NCI-H748 (cell line): ENCODE measurements at regions not wholly inside any gene's neighbourhood (a gene's known extent, or its start where the extent isn't known, plus 50 kb on each side); places are given as distances from the start of the nearest gene placed in this dataset.
"Not testable (repeated sequence)": the region's sequence is repeated elsewhere in the genome, so short reads cannot be mapped to it uniquely, and the experiment has no call there.

Experiments
- DNase-seq: peaks from one replicate; lab custom pipeline; 2025; ENCODE audit not compliant: unreplicated experiment; lab: John Stamatoyannopoulos, UW

DNA sequence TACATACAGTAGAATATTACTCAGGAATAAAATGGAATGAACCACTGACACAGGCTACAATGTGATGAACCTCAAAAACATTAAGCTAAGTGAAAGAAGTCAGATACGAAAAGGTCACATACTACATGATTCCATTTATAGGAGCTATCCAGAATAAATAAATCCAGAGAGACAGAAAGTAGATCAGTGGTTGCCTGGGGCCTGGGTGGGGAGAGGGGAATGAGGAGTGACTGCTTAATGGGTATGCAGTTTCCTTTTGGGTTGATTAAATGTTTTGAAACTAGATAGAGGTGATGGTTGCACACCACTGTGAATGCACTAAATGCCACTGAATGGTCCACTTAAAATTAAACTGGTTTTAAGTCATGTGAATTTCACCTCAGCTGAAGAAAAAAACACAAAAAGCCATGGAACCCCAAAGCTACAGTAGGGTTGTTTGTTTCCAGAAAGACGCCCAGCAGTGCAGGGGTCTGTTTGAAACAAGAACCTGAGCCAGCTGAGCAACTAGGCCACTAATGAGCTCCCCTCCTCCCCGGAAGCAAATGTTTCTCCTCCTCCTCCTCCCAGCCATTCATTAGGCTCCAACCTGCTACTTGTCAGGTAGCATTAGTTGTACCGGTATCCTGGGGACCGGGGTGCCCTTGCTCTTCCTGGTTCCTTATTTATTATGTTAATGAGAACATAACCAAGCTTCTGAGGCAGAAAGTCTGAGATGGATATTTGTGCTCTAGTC, 168.4 kb downstream of the EVX1 start:
- DNase-seq, result peak; percentile 13

DNA sequence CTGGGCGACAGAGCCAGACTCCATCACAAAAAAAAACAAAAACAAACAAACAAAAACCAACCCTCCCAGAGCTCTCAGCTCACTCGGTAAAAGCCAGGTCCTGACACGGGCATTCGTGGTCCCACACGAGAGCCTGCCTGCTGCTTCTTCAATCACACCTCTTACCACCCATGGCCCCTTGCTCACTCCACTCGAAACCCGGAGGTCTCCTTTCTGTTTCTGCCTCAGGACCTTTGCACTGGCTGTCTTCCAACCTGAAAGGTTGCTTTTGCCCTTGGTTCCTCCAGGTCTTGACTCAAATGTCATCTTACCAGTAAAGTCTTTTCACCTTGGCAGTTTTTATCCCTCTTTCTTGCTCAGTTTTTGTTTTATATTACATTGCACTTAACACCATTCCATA, 169.6 kb downstream of the EVX1 start:
- no peak for DNase-seq

DNA sequence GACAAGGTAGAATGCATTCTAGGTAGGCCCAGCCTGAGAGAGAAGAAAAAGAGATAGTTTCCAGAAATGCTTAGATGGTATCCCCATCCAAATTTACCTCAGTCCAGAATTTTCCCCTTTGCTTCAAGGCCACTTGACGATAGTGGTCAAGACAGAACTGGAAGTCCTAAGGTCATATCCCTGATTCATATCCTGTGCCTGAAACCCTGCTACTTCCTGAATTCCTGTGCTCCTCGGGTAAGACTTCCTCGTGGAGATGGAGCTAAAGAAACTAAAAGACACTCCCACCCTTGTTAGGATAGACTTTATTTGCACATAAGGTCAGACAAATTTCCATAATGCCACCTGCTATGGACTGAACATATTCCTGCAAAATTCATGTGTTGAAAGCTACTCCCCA, 175.9 kb downstream of the EVX1 start:
- no peak for DNase-seq

DNA sequence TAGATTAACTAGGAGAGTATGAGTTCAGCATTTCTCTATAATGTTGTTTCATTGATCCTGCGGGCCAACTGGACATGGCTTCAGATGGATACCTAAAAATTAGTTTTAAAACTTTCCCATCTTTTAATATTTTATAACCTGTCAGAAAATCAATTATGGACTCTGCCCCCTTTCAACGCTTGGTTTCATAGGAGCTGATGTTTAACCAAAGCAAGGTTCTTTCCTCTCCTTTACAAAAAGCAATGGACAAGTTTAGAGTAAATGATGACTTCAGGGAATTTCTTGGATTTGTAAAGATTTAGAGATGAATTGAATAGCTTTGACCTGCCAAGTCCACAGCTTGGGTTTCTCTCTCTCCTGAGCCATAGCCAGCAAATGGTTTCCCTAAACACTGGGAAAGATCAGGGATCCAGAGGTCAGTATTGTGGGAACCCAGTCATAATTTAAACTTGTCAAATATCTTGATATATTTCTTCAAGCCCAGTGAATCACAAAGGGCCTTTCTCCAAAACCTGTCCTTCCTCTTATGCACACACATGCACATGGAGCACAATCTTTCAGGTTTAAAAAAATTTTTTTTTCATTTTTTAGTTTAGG, 177.1 kb downstream of the EVX1 start:
- DNase-seq, result no peak

DNA sequence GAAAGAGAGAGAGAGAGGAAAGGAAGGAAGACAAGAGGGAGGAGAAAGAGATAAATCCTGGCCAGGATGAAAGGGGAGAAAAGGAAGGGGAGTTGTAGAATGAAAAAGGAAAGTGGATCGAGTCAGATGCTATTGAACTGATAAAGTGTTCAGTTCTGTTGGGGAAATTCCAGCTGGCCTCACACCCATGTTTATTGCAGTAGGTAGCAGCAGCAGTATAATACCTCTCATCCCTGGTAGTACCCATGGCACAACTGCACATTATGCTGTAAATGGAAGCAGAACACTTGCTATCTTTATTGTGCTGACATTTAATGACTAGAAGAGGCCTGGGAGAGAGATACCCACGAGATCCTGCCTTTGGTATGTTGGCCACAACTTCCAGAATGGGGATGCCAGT, 178.1 kb downstream of the EVX1 start:
- DNase-seq, result no peak

DNA sequence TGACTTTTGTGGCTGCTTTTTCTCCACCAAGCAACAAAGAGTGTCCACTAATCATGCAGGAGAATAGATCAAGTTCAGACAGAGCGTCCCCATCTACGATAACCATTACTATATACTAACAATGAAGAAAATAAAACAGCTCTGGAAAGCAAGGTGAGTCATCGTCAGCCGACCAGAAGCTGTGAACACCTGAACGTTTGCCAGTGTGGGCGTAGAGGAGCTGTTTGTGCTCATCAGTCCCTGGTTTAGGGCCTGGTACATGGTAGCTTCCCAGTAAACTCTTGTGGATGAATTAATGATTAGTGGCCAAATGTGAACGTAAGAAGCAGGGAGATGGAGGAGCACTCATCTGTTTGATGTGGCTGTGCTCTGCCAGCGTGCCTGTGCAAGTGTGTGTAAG, 180.7 kb downstream of the EVX1 start:
- DNase-seq, result no peak

DNA sequence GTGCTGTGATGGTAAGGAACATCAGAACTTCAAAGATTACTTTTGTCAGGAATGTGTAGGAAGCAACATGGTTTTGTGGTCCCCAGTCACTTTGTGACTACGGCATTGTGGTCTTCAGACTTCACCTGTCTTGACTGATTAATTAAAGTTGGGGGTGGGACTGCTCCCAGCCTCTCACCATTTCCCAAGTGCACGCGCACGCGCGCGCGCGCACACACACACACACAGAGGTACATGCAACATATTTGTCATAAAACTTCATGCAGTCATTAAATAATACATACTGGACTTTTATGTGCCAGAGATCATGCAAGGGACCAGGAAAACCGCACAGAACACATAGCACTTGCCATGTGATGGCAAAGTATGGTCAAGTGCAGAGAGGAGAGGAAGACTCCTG, 181.2 kb downstream of the EVX1 start:
- DNase-seq, result no peak

DNA sequence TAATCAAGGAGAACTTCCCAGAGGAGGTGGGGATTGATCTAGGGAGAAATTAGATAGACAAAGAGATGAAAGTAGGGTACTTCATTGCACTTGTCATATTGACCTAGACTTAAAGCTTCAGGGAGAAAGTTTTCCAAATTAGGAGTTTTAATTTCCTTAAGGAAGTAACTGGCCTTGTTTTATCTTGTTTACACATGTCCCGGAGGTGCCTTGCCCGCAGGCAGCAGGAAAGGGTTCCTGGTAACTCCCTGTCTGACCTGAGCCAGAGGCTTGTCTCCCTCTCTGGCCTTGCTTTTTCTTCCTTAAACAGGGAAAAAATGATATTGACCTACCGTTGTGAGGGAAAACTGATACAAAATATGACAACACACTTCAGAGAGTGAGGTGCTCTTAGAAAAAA, 181.6 kb downstream of the EVX1 start:
- no peak for DNase-seq

DNA sequence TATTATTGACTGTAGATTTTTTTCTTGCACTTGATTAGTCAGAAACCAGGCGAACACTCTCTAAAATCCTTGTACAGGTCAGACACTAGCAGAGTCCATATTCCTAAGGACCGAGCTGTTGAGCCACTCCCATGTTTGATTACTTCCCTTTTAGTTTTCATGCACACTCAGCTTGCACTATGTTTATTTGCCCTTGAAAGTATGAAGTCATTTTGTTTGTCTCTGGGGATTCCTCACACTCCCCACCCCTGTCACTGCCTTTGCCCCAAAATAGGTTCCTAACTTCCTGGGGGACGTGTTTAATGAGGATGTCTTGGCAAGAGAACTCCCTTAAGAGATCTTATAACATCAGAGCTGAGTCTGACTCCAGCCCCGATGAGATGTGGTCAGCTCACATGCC, 182.1 kb downstream of the EVX1 start:
- no peak for DNase-seq

DNA sequence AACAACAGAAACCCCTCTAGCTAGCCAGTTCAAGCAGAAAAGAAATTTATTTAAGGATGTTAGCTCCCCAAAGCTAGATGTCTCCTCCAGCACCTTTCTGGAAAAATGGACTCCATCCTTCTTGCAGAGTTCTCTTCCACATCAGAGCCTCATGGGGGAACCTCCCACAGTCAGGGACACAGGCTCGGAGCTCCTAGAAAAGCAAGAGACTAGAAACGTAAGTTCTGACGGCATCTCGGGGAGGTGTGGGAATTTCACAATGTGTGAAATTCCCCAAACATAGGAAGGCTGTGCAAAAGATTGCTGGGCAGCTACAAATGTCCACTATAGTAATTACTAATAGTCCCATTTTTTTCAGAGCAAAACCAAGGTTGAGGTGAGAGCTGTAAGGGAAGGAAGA, 184.8 kb downstream of the EVX1 start:
- no peak for DNase-seq

DNA sequence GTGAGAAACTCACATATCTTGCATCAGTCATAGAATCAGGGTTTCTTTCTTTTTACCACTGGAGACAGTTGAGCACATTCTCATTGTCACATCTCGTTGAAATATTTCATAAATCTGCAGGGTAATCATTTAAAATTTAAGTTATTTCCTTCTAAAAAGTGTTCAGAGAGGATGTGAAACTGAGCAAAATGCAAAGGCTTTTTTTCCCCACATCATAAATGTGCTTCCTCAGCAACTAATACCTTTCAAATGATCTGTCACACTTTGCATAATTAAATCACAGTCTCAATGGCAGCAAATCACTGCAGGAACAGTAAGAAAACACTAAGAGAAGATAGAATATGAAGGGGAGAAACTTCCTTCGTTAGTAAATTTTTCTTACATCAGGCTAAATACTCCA, 187.5 kb downstream of the EVX1 start:
- DNase-seq, result no peak

DNA sequence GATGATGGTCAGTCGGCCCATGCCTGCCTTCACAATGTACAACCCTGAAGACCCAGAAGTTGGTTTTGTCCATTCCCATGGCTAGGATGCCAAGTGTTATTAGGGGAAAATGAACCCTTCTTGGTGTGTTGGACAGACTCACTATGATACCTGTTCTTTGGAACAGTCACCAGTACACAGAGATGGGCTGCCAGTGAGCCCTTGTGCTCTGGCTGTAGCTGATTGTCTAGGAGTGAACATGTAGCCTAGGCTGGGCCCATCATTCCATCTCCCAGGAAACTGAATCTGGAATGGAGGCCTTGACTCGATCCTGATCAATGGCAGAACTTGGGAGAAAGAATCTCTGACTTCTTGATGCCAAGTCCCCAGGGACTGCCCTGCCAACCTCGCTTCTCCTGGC, 188.9 kb downstream of the EVX1 start:
- DNase-seq, result no peak

DNA sequence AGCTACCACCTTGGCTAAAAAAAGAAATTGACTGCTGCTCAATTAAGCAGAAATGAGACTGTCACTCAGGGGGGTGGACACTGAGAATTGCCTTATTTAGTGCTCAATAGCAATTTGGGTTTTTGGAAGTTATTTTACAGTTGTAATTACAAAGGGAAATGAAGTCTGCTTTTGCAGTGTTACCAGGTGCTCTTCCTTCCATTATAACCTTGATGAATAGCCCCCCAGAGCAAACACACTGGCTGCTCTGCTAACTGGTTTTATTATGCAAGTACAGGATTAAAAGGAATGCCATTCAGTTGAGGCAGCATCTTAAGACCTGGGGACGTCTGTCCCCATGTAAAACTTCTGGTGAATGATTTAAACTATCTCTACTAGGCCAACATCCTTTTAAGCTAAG, 191.0 kb downstream of the EVX1 start:
- no peak for DNase-seq

DNA sequence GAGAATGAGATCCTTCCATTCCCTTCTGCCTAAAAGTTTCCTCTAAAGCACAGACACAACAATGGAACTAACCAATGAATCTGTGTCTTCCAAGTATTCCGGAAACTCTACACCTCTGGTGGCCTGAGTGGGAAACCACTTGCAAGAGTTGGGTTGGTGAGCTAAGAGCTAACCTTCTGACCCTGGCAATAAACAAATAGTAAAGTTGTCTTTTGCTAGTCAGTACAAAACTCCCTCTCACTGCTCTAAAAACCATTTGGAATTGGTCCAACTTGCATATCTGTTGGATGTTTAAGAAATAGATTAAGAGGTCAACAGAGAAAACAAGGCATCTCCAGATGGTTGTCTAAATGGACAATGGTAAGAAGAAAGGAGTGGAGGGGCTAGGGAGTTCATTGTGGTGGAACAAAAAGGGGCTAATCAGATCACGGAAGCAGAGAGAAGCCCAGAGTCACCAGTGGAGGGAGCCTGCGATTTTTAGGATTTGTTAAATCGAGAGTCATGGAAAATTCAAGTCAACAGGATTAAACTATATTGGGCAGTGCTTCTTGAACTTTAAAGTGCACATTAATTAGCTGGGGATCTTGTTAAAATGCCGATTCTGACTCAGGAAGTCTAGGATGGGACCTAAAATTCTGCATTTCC, 192.3 kb downstream of the EVX1 start:
- DNase-seq, result peak; percentile 18

DNA sequence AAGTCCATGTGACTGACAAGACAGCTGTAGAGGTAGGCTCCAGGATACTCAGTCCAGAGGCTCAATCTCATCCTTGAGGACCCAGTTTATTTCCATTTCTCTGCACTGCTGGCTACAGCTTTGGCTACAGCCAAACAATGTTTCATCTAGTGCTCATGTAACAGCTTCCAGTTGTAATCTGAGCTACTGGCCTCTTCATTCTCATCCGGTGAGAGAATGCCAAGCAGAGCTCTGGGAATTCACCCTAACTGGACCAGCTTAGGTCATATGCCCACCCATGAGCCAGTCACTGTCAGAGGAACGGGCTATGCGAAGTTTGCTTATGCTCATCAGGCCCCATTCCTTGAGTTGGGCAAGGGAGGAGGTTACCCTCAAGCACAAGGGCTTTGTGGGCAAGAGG, 192.9 kb downstream of the EVX1 start:
- DNase-seq, result no peak

DNA sequence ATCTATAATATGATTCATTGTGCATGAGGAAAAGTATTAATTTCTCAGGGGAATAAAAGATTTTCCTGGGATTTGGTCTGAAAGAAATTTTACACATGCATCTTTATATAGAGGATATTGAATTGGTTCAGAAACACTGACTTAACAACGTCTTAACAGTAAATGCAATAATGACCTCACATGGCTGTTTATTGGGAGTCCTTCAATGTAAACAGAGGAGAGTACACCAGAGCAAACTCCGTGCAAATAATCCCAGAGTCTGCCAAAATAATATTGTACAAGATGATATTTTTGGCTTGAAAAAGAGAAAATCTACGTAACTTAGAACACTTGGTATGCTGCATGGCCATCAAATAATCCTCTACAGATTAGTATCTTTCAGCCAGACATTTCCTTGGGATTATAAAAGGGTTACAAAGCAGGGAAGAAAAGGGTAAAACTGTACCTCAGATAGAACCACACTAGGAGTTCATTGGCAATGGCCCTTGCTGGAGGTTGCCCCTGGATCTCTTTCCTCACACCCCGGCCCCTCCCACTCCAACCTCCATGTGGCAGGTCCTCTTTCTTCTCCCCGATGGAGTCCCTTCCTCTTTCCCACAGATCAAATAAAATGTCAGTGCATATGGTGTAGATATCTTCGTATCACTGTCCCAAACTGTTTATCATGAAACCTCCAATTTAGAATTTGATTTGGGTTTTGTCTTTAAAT, 196.4 kb downstream of the EVX1 start:
- no peak for DNase-seq

DNA sequence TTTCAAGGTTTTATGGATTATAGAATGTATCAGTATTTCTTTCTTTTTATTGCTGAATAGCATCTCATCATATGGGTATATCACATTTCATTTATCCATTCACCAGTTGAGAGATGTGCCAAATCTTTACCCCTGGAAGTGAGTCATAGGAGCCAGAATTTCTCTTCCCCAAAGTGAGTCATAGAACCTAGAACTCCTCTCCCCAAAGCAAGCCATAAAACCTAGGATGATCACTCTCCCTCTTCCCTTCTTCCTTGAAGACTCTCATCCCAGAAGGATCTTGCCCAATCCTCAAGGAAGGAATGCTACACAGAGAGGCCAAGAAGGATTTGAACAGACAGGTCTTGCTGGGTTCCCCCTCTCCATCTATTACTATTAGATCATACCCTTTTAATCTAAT, 199.9 kb downstream of the EVX1 start:
- DNase-seq, result no peak

DNA sequence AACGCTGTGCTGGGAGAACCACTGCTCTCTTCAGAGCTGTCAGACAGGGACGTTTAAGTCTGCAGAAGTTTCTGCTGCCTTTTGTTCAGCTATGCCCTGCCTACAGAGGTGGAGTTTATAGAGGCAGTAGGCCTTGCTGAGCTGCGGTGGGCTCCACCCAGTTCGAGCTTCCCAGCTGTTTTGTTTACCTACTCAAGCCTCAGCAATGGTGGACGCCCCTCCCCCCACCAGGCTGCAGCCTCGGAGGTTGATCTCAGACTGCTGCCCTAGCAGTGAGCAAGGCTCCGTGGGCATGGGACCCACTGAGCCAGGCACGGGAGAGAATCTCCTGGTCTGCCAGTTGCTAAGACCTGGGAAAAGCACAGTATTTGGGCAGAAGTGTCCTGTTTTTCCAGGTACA, 206.4 kb downstream of the EVX1 start:
- peak; percentile 62 for DNase-seq

DNA sequence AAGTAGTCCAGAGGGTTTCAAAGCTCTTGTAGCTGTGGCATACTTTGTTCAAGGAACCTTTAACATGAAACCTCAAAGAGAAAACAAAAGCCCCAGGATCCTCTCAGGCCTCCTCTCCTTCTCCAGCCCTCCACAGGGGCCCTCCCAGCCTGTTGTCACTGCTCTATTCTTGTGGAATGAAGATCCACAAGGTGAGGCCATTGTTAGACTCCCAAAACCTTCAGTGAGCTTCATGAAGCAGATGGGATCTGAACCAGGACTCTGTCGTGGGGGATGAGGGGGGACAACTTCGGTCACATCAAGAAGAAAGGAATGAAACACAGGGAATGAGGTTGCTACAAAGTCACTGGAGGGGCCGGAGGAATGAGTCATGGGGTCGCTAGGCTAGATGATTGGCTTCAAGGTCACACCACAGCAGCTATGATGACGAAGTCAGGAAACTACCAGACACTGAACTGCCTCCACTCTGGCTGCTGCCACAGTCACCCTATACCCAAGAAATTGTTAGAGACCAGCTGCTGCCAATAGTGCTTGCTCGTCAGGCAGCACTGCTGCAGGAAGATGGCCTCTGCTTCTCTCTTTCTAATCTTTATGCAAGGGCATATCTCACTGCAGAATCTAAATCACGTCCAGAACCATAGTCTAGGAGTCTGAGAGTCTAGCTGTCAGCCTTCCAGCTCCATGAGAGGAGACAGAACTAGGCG, 208.8 kb downstream of the HIBADH start:
- no peak for DNase-seq

DNA sequence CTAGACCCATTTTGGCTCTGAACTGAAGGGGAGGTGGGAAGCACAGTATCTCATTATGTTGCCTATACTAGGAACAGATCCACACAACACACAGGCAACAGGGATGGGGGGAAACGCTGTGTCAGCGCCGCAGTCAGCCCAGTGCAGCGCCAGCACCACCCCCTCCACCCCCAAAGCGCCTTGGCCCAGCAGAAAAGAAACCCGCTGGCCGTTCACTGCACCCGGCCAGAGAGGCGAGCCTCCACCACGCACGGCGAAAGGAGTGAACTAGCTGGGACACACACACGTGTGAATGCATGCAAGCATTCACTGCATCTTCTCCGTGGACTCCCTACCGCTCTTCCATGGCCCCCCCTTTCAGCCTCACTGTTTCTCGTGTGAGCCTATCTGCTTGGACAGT, 205.6 kb downstream of the HIBADH start:
- not testable (repeated sequence) for DNase-seq
